Hippocampal formation (tissue), 2 donors: ENCODE measurements at regions not wholly inside any gene's neighbourhood (a gene's known extent, or its start where the extent isn't known, plus 50 kb on each side); places are given as distances from the start of the nearest gene placed in this dataset.
A peak's percentile ranks its signal among the peaks of the same experiment; 100 is the strongest.

Experiments
- DNase-seq, 2 donors: peaks; one replicate each; lab custom pipeline; 2025; lab: John Stamatoyannopoulos, UW

DNA sequence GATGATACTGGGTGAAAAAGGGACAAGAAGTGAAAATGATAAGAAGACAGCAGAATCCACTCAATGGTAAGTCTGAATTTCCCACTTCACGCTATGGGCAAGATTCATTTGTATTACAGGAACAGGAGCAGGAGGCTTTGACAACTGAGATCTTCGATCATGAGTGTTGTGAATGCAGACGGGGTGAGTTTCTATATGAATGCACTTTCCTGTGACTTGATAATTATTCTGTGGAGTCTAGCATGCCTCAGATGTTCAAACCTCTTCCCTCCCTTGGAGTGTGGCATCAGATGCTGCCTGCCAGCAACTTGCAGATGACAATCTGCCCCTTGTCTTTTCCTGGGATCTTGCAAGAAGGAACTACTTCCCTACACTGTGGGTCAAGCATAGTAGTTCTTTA, 225.4 kb downstream of the HLX start:
- no peak for DNase-seq

- no peak for DNase-seq
These were observed 226.3 kb downstream of the HLX start for GRCh38 chr1:221105578-221105977.

GRCh38 chr1:221106616-221107015, 227.4 kb downstream of the HLX start:
- no peak for DNase-seq

- no peak for DNase-seq
These were observed 230.7 kb downstream of the HLX start for GRCh38 chr1:221109930-221110329.

- no peak for DNase-seq
These were observed 237.9 kb downstream of the HLX start for GRCh38 chr1:221117133-221117532.

DNA sequence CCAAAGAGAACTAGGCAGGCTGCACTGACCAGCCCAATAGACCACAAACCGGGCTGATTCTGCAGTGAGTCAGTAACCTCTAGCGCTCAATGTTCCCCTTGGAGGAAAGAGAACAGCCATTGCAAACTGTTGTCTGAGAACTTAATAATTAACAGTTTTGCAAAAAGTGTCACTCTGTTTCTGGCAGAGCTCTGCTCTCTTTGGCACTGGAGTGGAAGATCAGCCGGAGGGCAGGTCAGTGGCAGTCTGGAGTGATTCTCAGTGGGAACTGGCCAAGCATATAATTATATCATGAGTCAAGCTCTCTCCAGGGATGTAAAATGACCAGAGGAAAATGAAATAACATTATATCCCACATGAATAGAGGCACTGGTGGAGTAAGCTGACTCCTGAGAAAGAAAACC, 238.3 kb downstream of the HLX start:
- no peak for DNase-seq

DNA sequence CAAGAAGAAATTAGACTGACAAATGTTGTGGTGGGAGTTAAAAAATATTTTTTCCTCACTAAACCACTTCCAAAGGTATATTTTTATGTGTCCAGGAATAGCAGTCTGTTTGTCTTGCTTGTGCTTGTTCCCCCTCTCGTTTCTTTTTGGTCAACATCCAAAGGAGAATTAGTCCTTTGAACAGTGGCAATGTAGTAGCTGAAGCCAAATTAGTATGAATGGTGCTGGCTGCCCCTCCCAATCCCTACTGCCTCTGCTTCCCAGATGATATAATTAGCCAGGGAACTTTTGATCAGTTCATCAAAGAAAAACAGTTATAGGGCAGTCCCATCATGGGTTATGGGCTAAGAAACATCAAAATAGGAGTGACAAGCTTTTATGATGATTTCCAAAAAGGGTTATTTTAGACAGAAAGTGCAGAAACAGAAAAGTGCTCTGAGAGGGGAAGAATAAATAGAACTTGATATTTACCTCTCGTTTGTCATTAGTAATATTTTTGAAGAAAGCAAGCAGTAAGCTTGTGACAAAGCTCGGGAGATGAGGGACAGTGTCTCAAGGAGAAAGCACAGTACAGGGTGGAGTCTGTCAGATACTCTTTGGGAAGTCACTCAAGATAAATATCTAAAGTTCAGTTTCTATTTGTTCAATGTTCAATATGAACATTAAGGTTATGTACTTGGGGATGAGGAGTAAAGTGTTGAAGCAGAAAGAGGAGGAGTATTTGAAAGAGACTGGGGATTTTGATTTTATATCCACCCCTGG, 239.1 kb downstream of the HLX start:
- peak; percentile 4 to 5 for DNase-seq

DNA sequence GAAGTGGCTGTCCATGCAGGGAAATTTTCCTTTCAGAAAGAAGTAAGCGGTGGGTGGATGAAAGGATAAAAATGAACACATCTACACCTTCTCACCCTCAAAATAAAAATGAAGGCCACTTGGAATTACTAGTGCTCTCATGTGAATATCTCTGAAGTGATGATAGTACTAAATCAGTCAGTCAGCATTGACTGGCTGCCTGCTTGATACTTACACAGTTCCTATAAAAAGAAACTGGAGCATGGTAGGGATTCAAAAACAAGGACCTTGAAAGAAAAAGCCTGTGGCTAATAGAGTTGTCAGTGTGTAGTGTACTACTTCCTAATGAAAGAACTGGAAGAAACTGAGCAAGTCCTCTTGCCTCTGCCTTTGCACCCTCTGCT, 239.7 kb downstream of the HLX start:
- DNase-seq, result no peak

DNA sequence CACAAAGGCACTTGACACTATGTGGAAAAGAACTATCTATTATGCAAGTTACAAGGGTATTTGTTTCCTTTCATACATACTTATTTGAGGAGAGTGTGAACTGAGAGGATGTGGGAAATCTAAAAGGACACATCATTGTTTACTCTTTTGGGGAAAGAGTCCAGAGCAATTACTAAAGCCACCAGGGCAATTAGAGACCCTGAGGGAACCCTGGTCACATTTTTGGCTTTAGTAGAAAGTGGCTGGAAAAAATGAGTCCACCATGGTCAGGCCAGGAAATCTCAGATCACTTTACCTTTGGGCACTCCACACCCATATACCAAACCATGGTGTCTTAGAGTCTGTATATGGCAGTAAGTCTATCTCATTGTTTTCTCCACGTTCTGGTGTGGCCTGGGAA, 243.3 kb downstream of the HLX start:
- DNase-seq, result no peak

GRCh38 chr1:221125976-221126375, 246.7 kb downstream of the HLX start:
- no peak for DNase-seq

DNA sequence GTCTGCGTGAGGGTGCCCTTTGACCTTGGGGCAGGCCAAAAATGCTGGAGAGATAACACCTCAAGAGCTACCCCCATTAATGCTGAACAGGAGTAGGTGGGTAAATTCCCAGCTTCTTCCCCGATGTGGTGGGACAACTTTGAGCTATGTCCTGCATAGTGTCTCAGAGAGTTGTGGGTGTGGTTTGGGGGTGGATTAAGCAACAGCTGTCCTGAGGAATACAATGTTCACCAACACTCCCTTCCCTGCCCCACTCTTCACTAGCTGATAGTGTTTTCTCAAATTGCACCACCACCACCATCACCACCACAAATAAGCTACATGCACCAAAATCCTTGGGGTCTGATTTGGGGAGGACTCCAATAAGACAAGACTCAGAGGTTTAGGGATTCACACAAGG, 258.4 kb downstream of the HLX start:
- no peak for DNase-seq

- no peak for DNase-seq
These were observed 259.3 kb downstream of the HLX start for GRCh38 chr1:221138516-221138915.

- DNase-seq, result no peak
These were observed 260.7 kb downstream of the HLX start for GRCh38 chr1:221139991-221140390.

DNA sequence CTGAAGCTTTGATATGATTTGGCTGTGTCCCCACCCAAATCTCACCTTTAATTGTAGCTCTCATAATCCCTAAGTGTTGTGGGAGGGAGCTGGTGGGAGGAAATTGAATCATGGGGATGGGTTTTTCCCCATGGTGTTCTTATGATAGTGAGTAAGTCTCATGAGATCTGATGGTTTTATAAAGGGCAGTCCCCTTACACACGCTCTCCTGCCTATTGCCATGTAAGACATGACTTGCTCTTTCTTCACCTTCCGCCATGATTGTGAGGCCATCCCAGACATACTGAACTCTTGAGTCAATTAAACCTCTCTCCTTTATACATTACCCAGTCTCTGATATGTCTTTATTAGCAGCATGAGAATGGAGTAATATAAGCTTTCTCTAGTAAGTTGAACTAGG, 261.9 kb downstream of the HLX start:
- DNase-seq, result no peak

- DNase-seq, result no peak
These were observed 262.5 kb downstream of the HLX start for GRCh38 chr1:221141606-221142285.

- no peak for DNase-seq
These were observed 269.4 kb downstream of the HLX start for GRCh38 chr1:221148660-221149059.

- DNase-seq, result no peak
These were observed 269.9 kb downstream of the HLX start for GRCh38 chr1:221149111-221149510.

GRCh38 chr1:221149555-221150075, 270.4 kb downstream of the HLX start:
- DNase-seq, result no peak

- no peak for DNase-seq
These were observed 271.8 kb downstream of the HLX start for GRCh38 chr1:221150996-221151395.

DNA sequence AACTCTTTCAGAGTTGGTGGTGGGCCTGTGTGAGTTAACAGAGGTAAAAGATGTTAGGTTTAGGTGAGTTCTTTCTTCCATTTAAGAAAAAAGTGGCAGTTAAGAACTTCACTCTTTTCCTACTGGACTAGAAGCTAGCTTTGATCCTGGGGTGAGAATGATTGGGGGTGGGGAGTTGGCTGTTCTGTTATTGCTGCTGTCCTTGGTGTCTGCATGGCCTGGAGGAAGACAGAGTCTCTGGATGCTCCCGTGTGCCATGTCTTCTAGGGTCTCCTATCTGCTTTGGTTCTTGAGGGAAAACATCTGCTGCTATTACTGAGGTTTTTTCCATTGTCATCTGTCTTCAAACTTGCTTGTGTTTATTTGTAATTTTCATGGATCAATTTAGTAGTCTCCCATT, 275.7 kb downstream of the HLX start:
- DNase-seq, result no peak

- DNase-seq, result no peak
These were observed 278.0 kb downstream of the HLX start for GRCh38 chr1:221157026-221157761.

DNA sequence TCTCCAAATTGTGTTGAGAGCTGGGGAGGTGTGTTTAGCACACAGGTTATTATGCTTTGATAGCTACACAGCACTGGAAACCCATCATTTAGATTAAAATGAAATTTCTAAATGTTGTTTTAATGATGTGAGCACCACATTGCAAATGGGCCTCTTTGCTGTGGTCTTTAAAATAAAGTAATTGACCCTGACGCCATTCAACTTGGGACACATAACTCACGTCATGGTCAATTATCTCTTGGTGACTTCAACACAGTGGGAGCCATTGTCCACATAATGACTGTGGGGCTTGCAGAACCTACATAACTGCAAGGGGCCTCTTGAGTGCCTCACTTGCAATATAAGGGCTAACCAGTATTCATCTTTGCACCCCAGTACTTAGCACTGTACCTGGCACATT, 280.4 kb downstream of the HLX start:
- DNase-seq, result no peak

DNA sequence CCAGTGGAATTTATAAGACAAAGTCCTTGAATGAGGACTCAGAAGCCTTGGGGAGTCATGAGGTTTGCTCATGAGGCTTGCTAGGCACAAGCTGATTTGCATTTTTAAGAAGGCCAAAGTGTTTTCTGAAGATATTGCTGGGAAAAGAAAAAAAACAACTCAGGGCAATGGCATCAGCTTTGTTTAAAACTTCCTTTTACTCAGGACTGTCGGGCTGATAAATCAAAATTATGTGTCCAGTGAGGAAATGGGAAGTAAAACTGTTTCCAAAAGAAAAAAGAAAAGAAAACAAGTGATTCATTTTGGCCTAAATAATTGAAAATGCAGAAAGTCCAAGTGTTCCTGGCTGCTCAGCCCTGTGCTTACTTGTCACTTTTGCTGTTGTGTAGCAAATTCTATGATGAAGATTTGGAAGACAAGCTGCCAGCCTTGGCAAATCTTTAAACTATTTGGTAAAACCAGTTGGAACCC, 282.4 kb downstream of the HLX start:
- no peak for DNase-seq
